ENCODE measurements at regions not wholly inside any gene's neighbourhood (a gene's known extent, or its start where the extent isn't known, plus 50 kb on each side); places are given as distances from the start of the nearest gene placed in this dataset.
A peak's percentile ranks its signal among the peaks of the same experiment; 100 is the strongest.

- TF ChIP-seq POLR2A (IDR thresholded peaks at IDR 0.05) (no peak), POLR2AphosphoS5 (IDR thresholded peaks at IDR 0.05) (no peak), EP300 (IDR thresholded peaks at IDR 0.05) (no peak), CTCF (IDR thresholded peaks at IDR 0.05) (no peak)
- intact Hi-C loops (cut with DNase I; ENCODE audit: low total_unique reads), result no loop called here
- DNase-seq, result no peak
- Histone ChIP-seq H3K36me3 (no peaks in the 10 kb centered on the region), H3K4me1 (no peaks in the 10 kb centered on the region), H3K27me3 (no peaks in the 10 kb centered on the region), H3K27ac (no peak overlapping the region), H3K4me3 (no peak overlapping the region), H3K9me3 (no peaks in the 10 kb centered on the region)
- WGBS, 5 donors, result 60 to 65% (median 62%) methylated on average over 5 of the region's 5 CpGs
Measured at GRCh38 chr18:11412811-11413210, 196.6 kb upstream of the SLC35G4 start.

GRCh38 chr18:11411048-11411447 is 198.3 kb upstream of the SLC35G4 start:
- Histone ChIP-seq H3K9me3 (no peaks in the 10 kb centered on the region), H3K4me1 (no peaks in the 10 kb centered on the region), H3K27ac (no peak overlapping the region), H3K27me3 (no peaks in the 10 kb centered on the region), H3K4me3 (no peak overlapping the region), H3K36me3 (no peaks in the 10 kb centered on the region)
- DNase-seq, result peak in 1 of 2 donors; percentile 27
- no peak for TF ChIP-seq POLR2AphosphoS5 (IDR thresholded peaks at IDR 0.05)
- TF ChIP-seq EP300 (IDR thresholded peaks at IDR 0.05), result no peak
- no peak for TF ChIP-seq CTCF (IDR thresholded peaks at IDR 0.05)
- no peak for TF ChIP-seq POLR2A (IDR thresholded peaks at IDR 0.05)
- intact Hi-C loops (cut with DNase I; ENCODE audit: low total_unique reads), result no loop called here

- H3K27me3 ChIP-seq, result no peaks in the 10 kb centered on the region
- no peaks in the 10 kb centered on the region for H3K4me1 ChIP-seq
- TF ChIP-seq CTCF (IDR thresholded peaks at IDR 0.05) (no peak), POLR2A (IDR thresholded peaks at IDR 0.05) (no peak), EP300 (IDR thresholded peaks at IDR 0.05) (no peak), POLR2AphosphoS5 (IDR thresholded peaks at IDR 0.05) (no peak)
- no peak overlapping the region for H3K27ac ChIP-seq
- H3K4me3 ChIP-seq, result no peak overlapping the region
- no peaks in the 10 kb centered on the region for H3K9me3 ChIP-seq
- intact Hi-C loops (cut with DNase I; ENCODE audit: low total_unique reads), result no loop called here
- WGBS, 5 donors, result 40 to 64% (median 53%) methylated on average over 3 of the region's 3 CpGs
- no peaks in the 10 kb centered on the region for H3K36me3 ChIP-seq
- DNase-seq, result no peak
Measured at GRCh38 chr18:11408555-11409065, 200.8 kb upstream of the SLC35G4 start.

- Histone ChIP-seq H3K9me3 (no peaks in the 10 kb centered on the region), H3K4me3 (no peak overlapping the region), H3K4me1 (no peaks in the 10 kb centered on the region), H3K36me3 (no peaks in the 10 kb centered on the region), H3K27ac (no peak overlapping the region), H3K27me3 (no peaks in the 10 kb centered on the region)
- WGBS, 5 donors, result 68 to 82% (median 79%) methylated on average over 3 of the region's 3 CpGs
- intact Hi-C loops (cut with DNase I; ENCODE audit: low total_unique reads), result no loop called here
- peak in 1 of 2 donors; percentile 64 for DNase-seq
- TF ChIP-seq CTCF (IDR thresholded peaks at IDR 0.05) (no peak), POLR2A (IDR thresholded peaks at IDR 0.05) (no peak), POLR2AphosphoS5 (IDR thresholded peaks at IDR 0.05) (no peak), EP300 (IDR thresholded peaks at IDR 0.05) (no peak)
Measured at GRCh38 chr18:11407940-11408339, 201.5 kb upstream of the SLC35G4 start.
